ENCODE measurements at regions not wholly inside any gene's neighbourhood (a gene's known extent, or its start where the extent isn't known, plus 50 kb on each side); places are given as distances from the start of the nearest gene placed in this dataset.

DNA sequence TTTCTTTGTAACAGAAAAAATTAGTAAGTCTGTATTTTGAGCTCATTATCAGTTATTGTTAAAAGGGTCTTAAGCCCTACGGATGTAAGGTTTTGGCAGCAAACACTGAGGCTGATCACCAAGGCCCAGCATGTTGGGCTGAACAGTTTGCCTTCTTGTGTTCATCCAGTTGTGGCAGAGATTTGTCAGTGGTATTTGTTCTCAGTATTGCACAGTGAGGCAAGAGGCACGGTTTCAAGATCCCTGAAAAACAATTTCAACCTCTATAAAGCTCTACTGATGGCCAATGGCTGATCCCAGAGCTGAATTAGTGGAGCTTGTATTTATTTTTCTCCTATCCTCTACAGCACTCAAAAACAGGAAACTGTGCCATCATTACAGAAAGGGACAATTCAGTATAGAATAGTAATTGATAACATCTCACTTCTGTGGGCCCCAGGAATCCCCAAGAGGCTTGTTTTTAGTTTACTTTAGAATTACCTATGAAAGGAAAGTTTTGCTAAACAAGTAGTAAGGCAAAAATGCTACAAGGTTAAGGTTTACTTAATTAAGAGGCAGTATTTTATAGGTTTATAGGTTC is 191.8 kb upstream of the RAB4A start:
- peak; percentile 44 for DNase-seq
- no peak overlapping the region for H3K4me3 ChIP-seq (replicated peaks in 1 of 3)
- peak overlapping the region; percentile 76 to 87 (median 80) for H3K27ac ChIP-seq
- peaks cover 11 to 22% of the 10 kb centered on the region in 2 donors for H3K4me1 ChIP-seq
- TF ChIP-seq, protein P1, sequence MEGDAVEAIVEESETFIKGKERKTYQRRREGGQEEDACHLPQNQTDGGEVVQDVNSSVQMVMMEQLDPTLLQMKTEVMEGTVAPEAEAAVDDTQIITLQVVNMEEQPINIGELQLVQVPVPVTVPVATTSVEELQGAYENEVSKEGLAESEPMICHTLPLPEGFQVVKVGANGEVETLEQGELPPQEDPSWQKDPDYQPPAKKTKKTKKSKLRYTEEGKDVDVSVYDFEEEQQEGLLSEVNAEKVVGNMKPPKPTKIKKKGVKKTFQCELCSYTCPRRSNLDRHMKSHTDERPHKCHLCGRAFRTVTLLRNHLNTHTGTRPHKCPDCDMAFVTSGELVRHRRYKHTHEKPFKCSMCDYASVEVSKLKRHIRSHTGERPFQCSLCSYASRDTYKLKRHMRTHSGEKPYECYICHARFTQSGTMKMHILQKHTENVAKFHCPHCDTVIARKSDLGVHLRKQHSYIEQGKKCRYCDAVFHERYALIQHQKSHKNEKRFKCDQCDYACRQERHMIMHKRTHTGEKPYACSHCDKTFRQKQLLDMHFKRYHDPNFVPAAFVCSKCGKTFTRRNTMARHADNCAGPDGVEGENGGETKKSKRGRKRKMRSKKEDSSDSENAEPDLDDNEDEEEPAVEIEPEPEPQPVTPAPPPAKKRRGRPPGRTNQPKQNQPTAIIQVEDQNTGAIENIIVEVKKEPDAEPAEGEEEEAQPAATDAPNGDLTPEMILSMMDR (IDR thresholded peaks at IDR 0.05), result no peak
- TF ChIP-seq POLR2A (IDR thresholded peaks at IDR 0.05), result peak in 1 of 2 donors; percentile 21
- no peaks in the 10 kb centered on the region for H3K27me3 ChIP-seq
- H3K36me3 ChIP-seq, result no peaks in the 10 kb centered on the region
- H3K9me3 ChIP-seq, result no peaks in the 10 kb centered on the region
- intact Hi-C loops (cut with DNase I), result no loop called here
- 16 to 26% methylated on average over 2 of the region's 2 CpGs for WGBS, 2 donors

DNA sequence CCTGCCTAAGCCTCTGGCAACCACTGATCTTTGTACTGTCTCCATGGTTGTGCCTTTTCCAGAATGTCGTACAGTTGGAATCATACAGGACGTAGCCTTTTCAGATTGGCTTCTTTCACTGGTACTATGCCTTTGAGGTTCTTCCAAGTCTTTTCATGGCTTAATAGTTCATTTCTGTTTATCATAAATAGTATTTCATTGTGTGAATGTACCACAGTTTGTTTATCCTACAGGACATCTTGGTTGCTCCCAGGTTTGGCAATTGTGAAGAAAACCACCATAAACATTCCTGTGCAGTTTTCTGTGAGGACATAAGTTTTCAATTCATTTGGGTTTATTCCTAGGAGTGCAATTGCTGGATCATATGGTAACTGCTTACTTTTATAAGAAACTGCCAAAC is 190.6 kb upstream of the RAB4A start:
- Histone ChIP-seq H3K4me1 (peaks cover 12 to 23% of the 10 kb centered on the region in 2 donors), H3K27me3 (no peaks in the 10 kb centered on the region), H3K27ac (no peak overlapping the region), H3K36me3 (no peaks in the 10 kb centered on the region), H3K9me3 (no peaks in the 10 kb centered on the region), H3K4me3 (replicated peaks in 1 of 3) (no peak overlapping the region)
- intact Hi-C loops (cut with DNase I), result no loop called here
- 88 to 92% methylated on average over 2 of the region's 2 CpGs for WGBS, 2 donors
- TF ChIP-seq, protein P1 (IDR thresholded peaks at IDR 0.05), result no peak
- no peak for TF ChIP-seq POLR2A (IDR thresholded peaks at IDR 0.05)
- DNase-seq, result no peak

DNA sequence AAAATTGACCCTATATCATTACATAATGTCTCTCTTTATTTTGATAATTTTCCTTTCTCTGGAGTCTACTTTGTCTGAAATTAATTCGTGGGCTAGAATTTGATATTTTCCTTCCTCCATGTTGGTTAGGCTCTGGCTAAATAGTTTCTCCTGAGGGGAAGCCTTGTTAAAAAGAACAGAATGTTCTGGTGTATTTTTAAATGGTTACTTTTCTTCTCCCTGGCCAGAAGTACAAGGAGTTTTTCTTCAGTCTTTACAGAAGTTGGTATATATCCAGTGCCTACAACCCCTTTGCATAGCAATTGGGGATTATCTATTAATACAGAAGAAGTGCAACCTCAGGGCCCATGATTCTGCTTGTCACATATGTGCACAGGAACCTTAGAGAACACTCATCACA is 185.6 kb upstream of the RAB4A start:
- Histone ChIP-seq H3K27ac (peak overlapping the region in 1 of 3 donors; percentile 69), H3K4me3 (replicated peaks in 1 of 3) (no peak overlapping the region), H3K27me3 (no peaks in the 10 kb centered on the region), H3K4me1 (peaks cover 19 to 26% of the 10 kb centered on the region in 2 donors), H3K9me3 (no peaks in the 10 kb centered on the region), H3K36me3 (no peaks in the 10 kb centered on the region)
- DNase-seq, result no peak
- intact Hi-C loops (cut with DNase I), result no loop called here
- WGBS, 2 donors, result 74 to 79% methylated on average over 1 of the region's 1 CpG
- TF ChIP-seq, protein P1 (IDR thresholded peaks at IDR 0.05), result no peak
- no peak for TF ChIP-seq POLR2A (IDR thresholded peaks at IDR 0.05)

- TF ChIP-seq POLR2A (IDR thresholded peaks at IDR 0.05), result no peak
- TF ChIP-seq, protein P1 (IDR thresholded peaks at IDR 0.05), result no peak
- Histone ChIP-seq H3K27me3 (no peaks in the 10 kb centered on the region), H3K9me3 (no peaks in the 10 kb centered on the region), H3K4me3 (replicated peaks in 1 of 3) (no peak overlapping the region), H3K4me1 (peaks cover 20 to 33% of the 10 kb centered on the region in 2 donors), H3K27ac (peak overlapping the region in 1 of 3 donors; percentile 69), H3K36me3 (no peaks in the 10 kb centered on the region)
- DNase-seq, result no peak
- intact Hi-C loops (cut with DNase I), result no loop called here
Measured at GRCh38 chr1:229086091-229086490, 184.8 kb upstream of the RAB4A start.

DNA sequence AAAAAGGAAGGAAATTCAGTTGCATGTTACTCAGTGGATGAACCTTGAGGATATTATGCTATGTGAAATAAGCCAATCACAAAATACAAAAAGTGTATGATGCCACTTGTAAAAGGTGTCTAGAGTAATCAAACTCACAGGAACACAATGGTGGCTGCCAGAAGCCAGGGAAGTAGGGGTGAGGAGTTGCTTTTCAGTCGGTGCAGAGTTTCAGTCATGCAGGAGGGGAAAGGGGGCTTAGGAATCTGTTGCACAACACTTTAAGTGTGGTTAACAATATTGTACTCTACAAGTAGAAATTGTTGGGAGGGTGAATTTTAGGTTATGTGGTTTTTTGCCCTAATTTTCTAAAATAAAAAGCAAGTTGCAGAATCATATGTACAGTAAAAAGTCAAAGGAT is 184.2 kb upstream of the RAB4A start:
- DNase-seq, result no peak
- H3K27ac ChIP-seq, result peak overlapping the region in 1 of 3 donors; percentile 69
- 10 to 18% methylated on average over 1 of the region's 1 CpG for WGBS, 2 donors
- H3K27me3 ChIP-seq, result no peaks in the 10 kb centered on the region
- no peaks in the 10 kb centered on the region for H3K36me3 ChIP-seq
- intact Hi-C loops (cut with DNase I), result no loop called here
- no peak for TF ChIP-seq POLR2A (IDR thresholded peaks at IDR 0.05)
- TF ChIP-seq, protein P1 (IDR thresholded peaks at IDR 0.05), result no peak
- no peak overlapping the region for H3K4me3 ChIP-seq (replicated peaks in 1 of 3)
- H3K9me3 ChIP-seq, result no peaks in the 10 kb centered on the region
- peaks cover 26 to 39% of the 10 kb centered on the region in 2 donors for H3K4me1 ChIP-seq
